ENCODE measurements at regions not wholly inside any gene's neighbourhood (a gene's known extent, or its start where the extent isn't known, plus 50 kb on each side); places are given as distances from the start of the nearest gene placed in this dataset.

DNA sequence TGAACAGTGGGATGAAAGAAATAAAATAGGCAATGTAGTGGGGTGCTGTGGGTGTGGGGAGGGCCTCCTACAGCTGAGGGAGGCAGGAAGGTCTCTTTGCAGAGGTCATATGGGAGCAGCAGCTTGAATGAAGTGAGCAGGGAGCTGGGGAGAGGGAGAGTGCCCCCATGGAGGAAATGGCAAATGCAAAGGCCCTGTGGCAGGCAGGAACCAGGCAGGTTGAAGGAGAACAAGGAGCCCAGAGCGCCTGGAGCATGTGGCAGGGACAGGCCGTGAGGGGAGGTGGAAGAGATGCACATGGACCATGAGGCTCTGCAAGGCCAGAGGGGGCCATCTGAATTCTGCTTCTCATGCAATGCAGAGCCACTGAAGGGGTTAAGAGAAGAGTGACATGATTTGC is 191.8 kb downstream of the URI1 start:
- no peak overlapping the region for H3K56ac ChIP-seq (replicated peaks; ENCODE audit: insufficient read length, low read depth, low read length)
- H3K23ac ChIP-seq (ENCODE audit: insufficient read length) = no peak overlapping the region
- no peaks in the 10 kb centered on the region; a peak in 1 of 7 replicates for H3K27me3 ChIP-seq (replicated peaks in 1 of 4; ENCODE audit: control insufficient read depth in 3 of 4, extremely low read depth in 1 of 4, insufficient read depth in 3 of 4, low read length in 3 of 4)
- no peaks in the 10 kb centered on the region for H3K36me3 ChIP-seq (ENCODE audit: control insufficient read depth in 2 of 4, insufficient read depth in 4 of 4, low read length in 3 of 4)
- H3K9ac ChIP-seq (replicated peaks in 1 of 4; ENCODE audit: extremely low read depth in 1 of 4, low read depth in 3 of 4, low read length in 3 of 4) = no peak overlapping the region
- ChIA-PET POLR2A (ENCODE audit: partially characterized antibody) (no interaction called here), CTCF (ENCODE audit: partially characterized antibody) (interaction anchor here (1.1 to 1.6 kb wide), 3 partner anchors 11 to 273 kb away, joined by 4 read pairs; no protein-coding TSS in a partner anchor)
- H2BK120ac ChIP-seq (replicated peaks; ENCODE audit: low read depth, low read length) = no peak overlapping the region
- no peaks in the 10 kb centered on the region for H3K79me1 ChIP-seq (ENCODE audit: low read depth, low read length)
- H2AK5ac ChIP-seq (ENCODE audit: low read depth, low read length) = no peak overlapping the region
- no peak overlapping the region for H3K4ac ChIP-seq (replicated peaks; ENCODE audit: insufficient read length, low read depth, low read length)
- H3K4me2 ChIP-seq (ENCODE audit: insufficient read depth in 1 of 2, low read depth in 2 of 2, low read length in 2 of 2) = no peak overlapping the region
- no peak overlapping the region for H3K14ac ChIP-seq (ENCODE audit: insufficient read length)
- no peak overlapping the region for H2BK12ac ChIP-seq (ENCODE audit: low read depth, low read length)
- no peak overlapping the region for H2BK20ac ChIP-seq (ENCODE audit: low read length)
- H3K23me2 ChIP-seq (ENCODE audit: low read depth, low read length) = no peaks in the 10 kb centered on the region
- peaks cover 0 to 9% (median 0%) of the 10 kb centered on the region in 4 experiments; a peak in 2 of 7 replicates for H3K4me1 ChIP-seq (replicated peaks in 1 of 4; ENCODE audit: control insufficient read depth in 3 of 4, insufficient read depth in 4 of 4, low read length in 3 of 4)
- no peak overlapping the region for H3K27ac ChIP-seq (ENCODE audit: low read depth, low read length)
- H2AFZ ChIP-seq (ENCODE audit: low read length) = no peak overlapping the region
- no peak overlapping the region for H3K18ac ChIP-seq (ENCODE audit: extremely low read depth, low read length)
- H4K20me1 ChIP-seq (replicated peaks in 1 of 2; ENCODE audit: control insufficient read depth in 1 of 2, insufficient read depth in 2 of 2, low read length in 2 of 2) = no peaks in the 10 kb centered on the region
- H2BK15ac ChIP-seq (ENCODE audit: low read length) = no peak overlapping the region; the same call in 1 of the 2 replicates
- FAIRE-seq (no peak), DNase-seq (ENCODE audit: low read depth in 1 of 2, low spot score in 2 of 2) (no peak)
- H4K91ac ChIP-seq (replicated peaks; ENCODE audit: insufficient read length, low read length) = no peak overlapping the region
- no peaks in the 10 kb centered on the region for H3K9me3 ChIP-seq (ENCODE audit: insufficient read depth in 2 of 2, low read depth in 1 of 2, low read length in 1 of 2)
- TF ChIP-seq KDM1A (IDR thresholded peaks at IDR 0.05; ENCODE audit: borderline replicate concordance, low read length) = peak; percentile 60; the same call in 1 of the 2 replicates
- no peak for TF ChIP-seq SP4 (IDR thresholded peaks at IDR 0.05; ENCODE audit: low read length)
- H3K79me2 ChIP-seq (ENCODE audit: control insufficient read depth in 1 of 2, insufficient read depth in 2 of 2, low read length in 2 of 2) = no peaks in the 10 kb centered on the region
- no peak overlapping the region for H3K4me3 ChIP-seq (ENCODE audit: extremely low read depth in 1 of 4, insufficient read depth in 2 of 4, low read depth in 3 of 4, low read length in 4 of 4)
- H4K5ac ChIP-seq (ENCODE audit: insufficient read length, low read depth, low read length) = no peak overlapping the region
- no peak overlapping the region for H4K8ac ChIP-seq (ENCODE audit: extremely low read depth, insufficient read depth, low read length)
- 89% methylated on average over 2 of the region's 2 CpGs; no CpG with 5 or more reads in 1 of the 2 experiments for WGBS, 2 experiments (ENCODE audit: extremely low coverage in 1 of 2, insufficient coverage in 1 of 2, insufficient read length in 1 of 2, insufficient replicate concordance in 2 of 2, low coverage in 1 of 2, low lambda C conversion rate in 2 of 2, missing lambda C conversion rate in 1 of 2)
- no peak overlapping the region for H2BK5ac ChIP-seq (ENCODE audit: low read depth, low read length)

Data from H1 (cell line).